Midbrain (tissue), 1 donor: ENCODE measurements at regions not wholly inside any gene's neighbourhood (a gene's known extent, or its start where the extent isn't known, plus 50 kb on each side); places are given as distances from the start of the nearest gene placed in this dataset.
"Not testable (repeated sequence)": the region's sequence is repeated elsewhere in the genome, so short reads cannot be mapped to it uniquely, and the experiment has no call there.

ENCODE experiments used
- DNase-seq: peaks from one replicate; lab custom pipeline; 2025; lab: John Stamatoyannopoulos, UW

GRCh38 chr2:225814554-225814953, 415.0 kb downstream of the NYAP2 start:
- no peak for DNase-seq

GRCh38 chr2:225806105-225806504, 406.6 kb downstream of the NYAP2 start:
- no peak for DNase-seq

GRCh38 chr2:225802076-225802475, 402.6 kb downstream of the NYAP2 start:
- DNase-seq: not testable (repeated sequence)

GRCh38 chr2:225797394-225797793, 397.9 kb downstream of the NYAP2 start:
- no peak for DNase-seq

GRCh38 chr2:225794652-225795400, 395.3 kb downstream of the NYAP2 start:
- DNase-seq: no peak

GRCh38 chr2:225793736-225794550, 394.4 kb downstream of the NYAP2 start:
- no peak for DNase-seq

- DNase-seq: no peak
These were observed 389.1 kb downstream of the NYAP2 start for GRCh38 chr2:225788571-225789094.

GRCh38 chr2:225787497-225787896, 388.0 kb downstream of the NYAP2 start:
- DNase-seq: no peak

- DNase-seq: no peak
These were observed 382.5 kb downstream of the NYAP2 start for GRCh38 chr2:225781991-225782390.

GRCh38 chr2:225781145-225781544, 381.6 kb downstream of the NYAP2 start:
- no peak for DNase-seq

GRCh38 chr2:225779829-225780228, 380.3 kb downstream of the NYAP2 start:
- DNase-seq: no peak

GRCh38 chr2:225773148-225773547, 373.6 kb downstream of the NYAP2 start:
- no peak for DNase-seq

- no peak for DNase-seq
These were observed 372.2 kb downstream of the NYAP2 start for GRCh38 chr2:225771701-225772100.

GRCh38 chr2:225768741-225769140, 369.2 kb downstream of the NYAP2 start:
- DNase-seq: no peak

- no peak for DNase-seq
These were observed 366.9 kb downstream of the NYAP2 start for GRCh38 chr2:225766431-225766830.

GRCh38 chr2:225765820-225766219, 366.3 kb downstream of the NYAP2 start:
- DNase-seq: no peak

GRCh38 chr2:225764346-225764745, 364.8 kb downstream of the NYAP2 start:
- no peak for DNase-seq

GRCh38 chr2:225763711-225764110, 364.2 kb downstream of the NYAP2 start:
- no peak for DNase-seq

GRCh38 chr2:225761396-225761795, 361.9 kb downstream of the NYAP2 start:
- no peak for DNase-seq

GRCh38 chr2:225757248-225757647, 357.7 kb downstream of the NYAP2 start:
- no peak for DNase-seq

GRCh38 chr2:225756198-225756597, 356.7 kb downstream of the NYAP2 start:
- no peak for DNase-seq

GRCh38 chr2:225748609-225749008, 349.1 kb downstream of the NYAP2 start:
- no peak for DNase-seq

GRCh38 chr2:225743996-225744395, 344.5 kb downstream of the NYAP2 start:
- DNase-seq: not testable (repeated sequence)
